DOHH2 (cell line): ENCODE measurements at regions not wholly inside any gene's neighbourhood (a gene's known extent, or its start where the extent isn't known, plus 50 kb on each side); places are given as distances from the start of the nearest gene placed in this dataset.

Experiments used
- H3F3A ChIP-seq: fragments of 200-600 bp; sonication (generic), shearing (Covaris generic); 2 replicates; pipeline ENCODE4 v1.6.0; 2016; ENCODE audit warnings: antibody characterized with exemption, mild to moderate bottlenecking; ENCODE audit not compliant: control insufficient read depth, insufficient read depth
- H3K27ac ChIP-seq: fragments of 200-600 bp; sonication (generic); 2 replicates; pipeline ENCODE4 v1.5.1; 2014; ENCODE audit warnings: low read depth, mild to moderate bottlenecking, low read length, moderate library complexity
- H3K27me3 ChIP-seq: fragments of 200-600 bp; sonication (generic); 2 replicates; pipeline ENCODE4 v1.6.1; 2014; ENCODE audit warnings: mild to moderate bottlenecking, low read length, mixed read lengths; ENCODE audit not compliant: control insufficient read depth
- H3K36me3 ChIP-seq: fragments of 200-600 bp; sonication (generic); 2 replicates; pipeline ENCODE4 v1.6.1; 2014; ENCODE audit warnings: mild to moderate bottlenecking, low read length, moderate library complexity, mixed read lengths; ENCODE audit not compliant: control insufficient read depth
- H3K4me1 ChIP-seq: fragments of 200-600 bp; sonication (generic); 2 replicates; pipeline ENCODE4 v1.6.1; 2014; ENCODE audit warnings: mild to moderate bottlenecking, low read length, mixed read lengths; ENCODE audit not compliant: control insufficient read depth
- H3K4me2 ChIP-seq: fragments of 200-600 bp; sonication (generic); 2 replicates; pipeline ENCODE4 v1.6.0; 2014; ENCODE audit warnings: mild to moderate bottlenecking, low read length, moderate library complexity
- H3K4me3 ChIP-seq: fragments of 200-600 bp; sonication (generic); 2 replicates; pipeline ENCODE4 v1.5.1; 2014; ENCODE audit warnings: mild to moderate bottlenecking, low read length, mixed read lengths
- H3K79me2 ChIP-seq: fragments of 200-600 bp; sonication (generic); 2 replicates; pipeline ENCODE4 v1.6.1; 2014; ENCODE audit warnings: mild to moderate bottlenecking, low read length, mixed read lengths; ENCODE audit not compliant: control insufficient read depth
- H3K9me2 ChIP-seq: fragments of 200-600 bp; sonication (generic); replicated peaks from 2 replicates; pipeline ENCODE4 v1.6.1; 2014; ENCODE audit warnings: mild to moderate bottlenecking, low read length, mixed read lengths; ENCODE audit not compliant: control insufficient read depth
- H3K9me3 ChIP-seq: fragments of 200-600 bp; sonication (generic); 2 replicates; pipeline ENCODE4 v1.6.1; 2014; ENCODE audit warnings: antibody characterized with exemption, low read length, mixed read lengths; ENCODE audit not compliant: control insufficient read depth, insufficient read depth
- H4K20me1 ChIP-seq: fragments of 200-600 bp; sonication (generic); 2 replicates; pipeline ENCODE4 v1.6.0; 2014; ENCODE audit warnings: low read depth, mild to moderate bottlenecking, antibody characterized with exemption, low read length, moderate library complexity; ENCODE audit not compliant: control insufficient read depth, insufficient read depth
- CTCF ChIP-seq: fragments of 200-600 bp; sonication (generic); IDR thresholded peaks from one replicate; pipeline ENCODE4 v1.5.1; 2014; ENCODE audit warnings: antibody characterized with exemption, mild to moderate bottlenecking, low read depth, low read length; ENCODE audit not compliant: poor library complexity, severe bottlenecking
- EZH2phosphoT487 ChIP-seq: fragments of 200-600 bp; sonication (generic); IDR thresholded peaks from 2 replicates; pipeline ENCODE4 v1.6.1; 2017; ENCODE audit warnings: borderline replicate concordance, mild to moderate bottlenecking, antibody characterized with exemption, low read length, moderate library complexity, mixed read lengths

DNA sequence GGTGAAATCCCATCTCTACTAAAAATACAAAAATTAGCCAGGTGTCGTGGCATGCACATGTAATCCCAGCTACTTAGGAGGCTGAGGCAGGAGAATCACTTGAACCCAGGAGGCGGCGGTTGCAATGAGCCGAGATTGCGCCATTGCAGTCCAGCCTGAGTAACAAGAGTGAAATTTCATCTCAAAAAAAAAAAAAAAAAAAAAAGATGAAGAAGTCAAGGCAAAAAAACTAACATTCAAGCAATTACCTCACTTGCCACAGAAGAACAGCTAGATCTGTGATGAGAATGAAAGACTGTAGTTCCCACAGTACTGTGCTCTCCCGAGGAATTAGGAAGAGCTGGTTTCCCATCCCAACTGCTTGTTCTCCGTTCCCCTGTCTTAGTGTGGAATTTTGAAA, 144.7 kb upstream of the ECI2 start:
- Histone ChIP-seq H3K27ac (no peak overlapping the region), H3K4me2 (no peak overlapping the region), H3K36me3 (no peaks in the 10 kb centered on the region), H3K9me2 (no peaks in the 10 kb centered on the region), H3K9me3 (no peaks in the 10 kb centered on the region), H3K4me3 (no peak overlapping the region), H4K20me1 (no peaks in the 10 kb centered on the region), H3K4me1 (no peaks in the 10 kb centered on the region), H3F3A (no peaks in the 10 kb centered on the region), H3K79me2 (no peaks in the 10 kb centered on the region), H3K27me3 (no peaks in the 10 kb centered on the region)
- TF ChIP-seq CTCF: no peak
- no peak for TF ChIP-seq EZH2phosphoT487

DNA sequence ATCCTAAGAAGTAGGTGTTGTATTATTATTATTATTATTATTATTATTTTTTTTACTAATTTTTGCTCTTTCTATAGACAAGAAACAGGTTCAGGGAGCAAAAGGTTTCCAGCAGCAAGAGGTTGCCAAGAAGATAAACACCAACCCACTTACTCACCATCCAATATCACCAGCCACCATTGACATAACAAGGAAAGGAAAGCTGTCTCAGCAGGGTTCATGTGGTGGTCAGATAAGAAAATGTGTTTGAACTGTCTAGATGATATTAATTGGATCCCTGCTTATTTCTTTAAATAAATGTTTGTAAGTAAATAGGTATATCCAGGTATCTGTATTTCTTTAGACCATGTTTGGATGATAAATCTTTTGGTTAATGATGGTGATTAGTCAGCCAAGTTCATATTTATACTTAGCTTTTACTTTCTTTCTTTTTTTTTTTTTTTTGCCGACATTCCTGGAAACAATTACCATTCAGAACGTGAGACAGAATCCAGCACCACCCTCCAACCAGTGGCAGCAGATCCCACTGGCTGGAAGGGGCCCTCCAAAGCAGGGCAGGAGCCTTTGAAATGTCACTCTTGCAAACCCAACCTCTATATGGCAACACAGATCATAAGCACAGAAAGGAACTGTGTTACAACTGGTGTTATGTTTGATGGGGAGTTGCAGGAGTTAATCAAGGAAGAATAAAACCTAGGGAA, 139.2 kb upstream of the ECI2 start:
- H3K4me2 ChIP-seq: no peak overlapping the region
- H3K36me3 ChIP-seq: no peaks in the 10 kb centered on the region
- no peaks in the 10 kb centered on the region for H4K20me1 ChIP-seq
- no peaks in the 10 kb centered on the region for H3K4me1 ChIP-seq
- TF ChIP-seq CTCF (no peak), EZH2phosphoT487 (no peak)
- H3F3A ChIP-seq: no peaks in the 10 kb centered on the region
- no peaks in the 10 kb centered on the region for H3K9me3 ChIP-seq
- no peaks in the 10 kb centered on the region for H3K27me3 ChIP-seq
- H3K9me2 ChIP-seq: no peaks in the 10 kb centered on the region
- H3K27ac ChIP-seq: no peak overlapping the region
- no peaks in the 10 kb centered on the region for H3K79me2 ChIP-seq
- no peak overlapping the region for H3K4me3 ChIP-seq

GRCh38 chr6:4272996-4273395, 137.6 kb upstream of the ECI2 start:
- Histone ChIP-seq H4K20me1 (no peaks in the 10 kb centered on the region), H3K27ac (no peak overlapping the region), H3K4me1 (no peaks in the 10 kb centered on the region), H3K27me3 (no peaks in the 10 kb centered on the region), H3K9me2 (no peaks in the 10 kb centered on the region), H3K79me2 (no peaks in the 10 kb centered on the region), H3K9me3 (no peaks in the 10 kb centered on the region), H3K4me3 (no peak overlapping the region), H3K36me3 (no peaks in the 10 kb centered on the region), H3K4me2 (no peak overlapping the region), H3F3A (no peaks in the 10 kb centered on the region)
- TF ChIP-seq EZH2phosphoT487: no peak
- TF ChIP-seq CTCF: no peak
